ENCODE measurements at regions not wholly inside any gene's neighbourhood (a gene's known extent, or its start where the extent isn't known, plus 50 kb on each side); places are given as distances from the start of the nearest gene placed in this dataset.

GRCh38 chr14:53547593-53547992 lies 394.5 kb upstream of the DDHD1 start:
- DNase-seq (ENCODE audit: low read depth in 2 of 2), result no peak
- TF ChIP-seq CTCF (IDR thresholded peaks at IDR 0.05; ENCODE audit: low read depth, low read length), result no peak
- no peak overlapping the region for H3K4me3 ChIP-seq (replicated peaks in 1 of 2; ENCODE audit: low read depth in 2 of 2, low read length in 2 of 2)

GRCh38 chr14:53545217-53545616 lies 392.1 kb upstream of the DDHD1 start:
- DNase-seq (ENCODE audit: low read depth in 2 of 2), result no peak
- H3K4me3 ChIP-seq (replicated peaks in 1 of 2; ENCODE audit: low read depth in 2 of 2, low read length in 2 of 2), result no peak overlapping the region
- TF ChIP-seq CTCF (IDR thresholded peaks at IDR 0.05; ENCODE audit: low read depth, low read length), result no peak

DNA sequence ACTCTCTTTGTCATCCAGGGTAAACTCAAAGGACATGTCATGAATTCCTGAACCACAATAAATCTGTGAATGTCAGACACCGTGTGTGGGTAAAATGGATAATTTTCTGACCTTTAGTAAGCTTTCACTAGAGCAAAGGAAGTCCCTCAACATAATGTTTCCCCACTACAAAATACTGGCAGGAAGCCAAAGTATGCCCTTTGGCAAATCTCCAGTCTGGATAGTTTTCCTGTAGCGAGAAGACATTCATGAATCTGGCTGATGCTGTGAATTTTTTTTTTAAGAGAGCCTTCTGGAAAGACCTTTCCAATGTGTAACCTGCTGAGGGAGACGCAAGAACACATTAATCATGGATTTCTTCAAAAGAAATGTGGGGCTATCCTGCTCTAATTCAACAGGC lies 389.6 kb upstream of the DDHD1 start:
- TF ChIP-seq CTCF (IDR thresholded peaks at IDR 0.05; ENCODE audit: low read depth, low read length), result no peak
- DNase-seq (ENCODE audit: low read depth in 2 of 2), result peak; percentile 50 to 76
- no peak overlapping the region for H3K4me3 ChIP-seq (replicated peaks in 1 of 2; ENCODE audit: low read depth in 2 of 2, low read length in 2 of 2)

- no peak for TF ChIP-seq CTCF (IDR thresholded peaks at IDR 0.05; ENCODE audit: low read depth, low read length)
- H3K4me3 ChIP-seq (replicated peaks in 1 of 2; ENCODE audit: low read depth in 2 of 2, low read length in 2 of 2), result no peak overlapping the region
- no peak for DNase-seq (ENCODE audit: low read depth in 2 of 2)
Measured at GRCh38 chr14:53541411-53541810, 388.3 kb upstream of the DDHD1 start.

GRCh38 chr14:53539489-53540126 lies 386.5 kb upstream of the DDHD1 start:
- TF ChIP-seq CTCF (IDR thresholded peaks at IDR 0.05; ENCODE audit: low read depth, low read length), result peak; percentile 88
- DNase-seq (ENCODE audit: low read depth in 2 of 2), result peak; percentile 84 to 88

GRCh38 chr14:53538316-53538881 lies 385.3 kb upstream of the DDHD1 start:
- DNase-seq (ENCODE audit: low read depth in 2 of 2), result no peak
- TF ChIP-seq CTCF (IDR thresholded peaks at IDR 0.05; ENCODE audit: low read depth, low read length), result no peak
- H3K4me3 ChIP-seq (replicated peaks in 1 of 2; ENCODE audit: low read depth in 2 of 2, low read length in 2 of 2), result no peak overlapping the region

More at GRCh38 chr14:53539489-53540126, 386.5 kb upstream of the DDHD1 start:
- H3K4me3 ChIP-seq (replicated peaks in 1 of 2; ENCODE audit: low read depth in 2 of 2, low read length in 2 of 2), result no peak overlapping the region
